Activated CD4-positive, alpha-beta T cell treated with anti-CD3 and anti-CD28 coated beads, Interleukin-10, Interleukin-2, amounts not matched to agents 100 ng/mL and 50 ng/mL, durations not matched to agents 16 hours and 8 hours (primary cell): ENCODE measurements at regions not wholly inside any gene's neighbourhood (a gene's known extent, or its start where the extent isn't known, plus 50 kb on each side); places are given as distances from the start of the nearest gene placed in this dataset.

Source experiments
- DNase-seq: peaks from one replicate; pipeline ENCODE4 v3.0.0-alpha.2; 2020

GRCh38 chr14:65329911-65330310 lies 82.6 kb upstream of the FUT8 start:
- DNase-seq = no peak

- no peak for DNase-seq
These were observed 82.1 kb upstream of the FUT8 start for GRCh38 chr14:65330416-65330815.

DNA sequence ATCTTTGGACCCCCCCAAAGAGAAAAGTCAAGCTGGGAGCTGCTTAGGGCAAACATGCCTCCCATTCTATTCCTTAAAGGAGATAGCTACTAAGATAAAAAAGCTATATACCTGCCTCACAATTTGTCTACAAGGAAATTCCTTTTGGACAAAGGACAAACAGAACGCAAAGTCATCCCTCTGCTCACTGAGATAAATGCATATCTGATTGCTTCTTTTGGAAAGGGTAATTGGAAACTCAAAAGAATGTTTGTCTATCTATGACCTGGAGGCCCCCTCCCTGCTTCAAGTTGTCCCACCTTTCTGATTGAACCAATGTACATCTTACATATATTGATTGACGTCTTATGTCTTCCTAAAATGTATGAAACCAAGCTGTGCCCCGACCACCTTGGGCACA lies 80.9 kb upstream of the FUT8 start:
- DNase-seq = no peak

- no peak for DNase-seq
These were observed 80.2 kb upstream of the FUT8 start for GRCh38 chr14:65332141-65332871.

- no peak for DNase-seq
These were observed 78.4 kb upstream of the FUT8 start for GRCh38 chr14:65333943-65334687.

DNA sequence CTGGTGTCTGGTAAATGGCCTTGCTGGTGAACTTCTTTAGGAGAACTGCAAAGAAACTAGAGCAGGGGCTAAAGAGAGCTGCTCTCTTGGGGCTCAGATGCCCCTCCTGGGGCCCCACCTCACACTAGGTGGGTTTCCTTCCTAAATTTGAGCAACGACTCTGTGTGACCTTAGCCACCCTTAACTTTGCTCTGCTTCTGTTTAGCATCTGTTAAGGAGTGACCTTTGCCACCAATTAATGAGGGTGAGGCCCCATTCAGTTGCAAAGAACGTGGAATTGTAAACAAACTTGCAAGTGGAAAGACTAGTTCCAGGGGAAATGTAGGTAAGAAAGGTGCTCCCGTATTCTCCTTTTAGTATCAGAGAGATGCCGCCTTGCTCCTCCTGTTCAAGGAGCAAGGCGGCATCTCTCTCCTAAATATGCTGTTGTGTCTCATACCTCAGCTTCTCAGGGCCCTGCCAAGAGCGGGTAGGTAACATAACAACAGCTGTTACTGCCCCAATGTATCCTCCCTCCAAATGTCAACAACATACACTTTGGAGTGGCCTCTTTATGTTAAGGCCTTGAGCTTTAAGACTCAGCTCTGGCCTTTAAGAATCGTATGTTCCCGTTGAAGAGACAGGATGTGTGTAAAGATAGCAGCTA lies 77.6 kb upstream of the FUT8 start:
- no peak for DNase-seq

GRCh38 chr14:65335411-65335947 lies 77.1 kb upstream of the FUT8 start:
- no peak for DNase-seq

- peak; percentile 95 for DNase-seq
These were observed 76.3 kb upstream of the FUT8 start for GRCh38 chr14:65336191-65336591.

GRCh38 chr14:65339866-65340265 lies 72.7 kb upstream of the FUT8 start:
- peak; percentile 43 for DNase-seq

DNA sequence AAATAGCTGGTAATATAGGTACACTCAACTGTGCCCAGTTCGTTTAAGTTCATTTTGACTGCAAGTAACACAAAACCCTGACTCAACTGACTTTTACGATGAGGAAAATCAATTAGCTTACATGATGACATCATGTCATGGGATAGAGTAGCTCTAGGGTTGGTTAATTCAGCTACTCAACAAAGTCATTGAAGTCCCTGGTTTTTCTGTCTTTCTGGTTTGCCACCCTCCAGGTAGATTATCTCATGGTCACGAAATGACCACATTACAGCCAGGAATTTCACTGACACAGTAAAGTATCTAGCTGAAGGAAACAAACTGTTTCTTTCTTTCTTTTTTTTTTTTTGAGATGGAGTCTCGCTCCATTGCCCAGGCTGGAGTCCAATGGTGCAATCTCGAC lies 68.5 kb upstream of the FUT8 start:
- no peak for DNase-seq

DNA sequence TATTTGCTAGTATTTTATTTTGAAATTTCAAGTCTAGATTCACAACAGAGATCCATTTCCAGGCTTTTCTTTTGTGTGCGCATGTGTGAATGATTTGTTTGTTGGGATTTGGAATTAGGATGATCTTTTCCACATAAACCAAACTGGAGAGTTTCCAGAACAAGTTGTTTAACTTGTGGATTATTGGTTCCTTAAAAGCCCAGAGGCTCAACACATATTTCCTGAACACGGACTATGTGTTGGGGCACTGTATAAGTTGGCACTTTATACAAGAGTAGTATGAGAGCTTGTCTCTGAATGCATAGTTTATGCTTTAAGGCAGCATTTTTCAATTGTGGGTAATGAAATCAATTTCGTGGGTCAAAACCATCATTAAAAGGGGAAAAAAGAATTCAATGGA lies 67.3 kb upstream of the FUT8 start:
- no peak for DNase-seq

- no peak for DNase-seq
These were observed 66.1 kb upstream of the FUT8 start for GRCh38 chr14:65346474-65346873.

GRCh38 chr14:65346895-65347294 lies 65.6 kb upstream of the FUT8 start:
- no peak for DNase-seq

DNA sequence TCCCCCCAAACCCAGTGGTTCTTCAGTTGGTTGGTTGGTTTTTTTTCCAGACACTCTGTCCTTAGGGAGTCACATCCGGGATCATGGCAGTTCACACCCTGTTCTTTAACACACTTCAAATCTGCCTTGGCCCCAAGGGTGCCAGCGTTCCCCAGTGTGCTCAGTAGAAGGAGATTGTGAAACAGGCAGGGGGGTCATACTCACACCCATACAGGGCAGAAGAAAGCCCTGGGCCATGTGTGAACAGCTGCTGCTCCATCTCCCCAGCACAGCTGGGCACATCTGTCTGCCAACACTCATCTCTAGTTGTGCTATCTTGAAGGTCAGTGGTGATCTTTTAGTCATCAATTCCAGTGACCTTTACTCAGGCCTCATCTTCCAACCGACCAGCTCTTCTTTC lies 64.4 kb upstream of the FUT8 start:
- DNase-seq = no peak

DNA sequence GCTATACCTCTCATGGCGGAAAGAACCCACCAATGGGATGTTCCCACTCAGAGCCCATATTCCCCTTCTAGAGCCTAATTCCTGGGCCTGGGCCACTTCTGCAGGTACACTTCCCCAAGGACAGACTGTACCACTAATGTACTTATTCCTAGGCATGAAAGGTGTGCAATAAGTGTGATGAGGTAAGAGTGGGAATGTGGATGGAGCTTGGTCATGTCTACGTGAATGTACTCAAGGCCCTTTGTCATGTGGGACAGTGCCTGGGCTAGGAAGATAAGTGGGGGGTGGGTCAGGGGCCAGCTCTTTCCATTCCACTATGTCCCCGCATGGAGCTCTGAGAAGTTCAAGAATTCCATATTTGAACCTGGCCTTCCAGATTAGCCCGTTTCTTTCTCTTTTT lies 63.4 kb upstream of the FUT8 start:
- no peak for DNase-seq

- DNase-seq = no peak
These were observed 60.9 kb upstream of the FUT8 start for GRCh38 chr14:65351493-65352194.

DNA sequence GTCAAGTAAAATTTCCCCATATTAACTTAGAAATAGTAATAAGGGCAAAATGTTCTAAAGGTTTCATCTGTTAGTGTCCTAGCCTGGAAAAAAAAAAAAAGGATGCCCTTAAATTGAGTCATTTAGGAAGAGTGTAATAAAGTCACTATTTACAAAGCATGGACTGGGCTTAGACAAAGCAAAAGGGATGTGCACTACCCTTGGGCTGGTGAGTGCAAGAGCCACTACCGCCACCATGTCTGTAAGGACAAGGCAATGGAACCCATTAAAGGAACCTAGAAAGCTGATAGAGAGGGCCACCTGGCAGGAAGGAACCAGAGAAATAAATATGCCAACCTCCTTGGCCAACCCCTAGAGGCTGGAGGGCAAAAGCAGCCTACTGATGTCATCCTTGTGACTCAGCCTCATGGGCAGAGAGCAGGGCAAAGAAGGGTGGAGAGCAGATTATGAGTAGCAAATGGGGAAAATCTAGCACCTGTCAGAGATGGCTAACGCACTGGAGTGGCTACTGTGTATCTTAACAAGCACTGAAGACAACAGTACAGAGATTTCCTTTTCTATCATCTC lies 59.5 kb upstream of the FUT8 start:
- DNase-seq = peak; percentile 68

DNA sequence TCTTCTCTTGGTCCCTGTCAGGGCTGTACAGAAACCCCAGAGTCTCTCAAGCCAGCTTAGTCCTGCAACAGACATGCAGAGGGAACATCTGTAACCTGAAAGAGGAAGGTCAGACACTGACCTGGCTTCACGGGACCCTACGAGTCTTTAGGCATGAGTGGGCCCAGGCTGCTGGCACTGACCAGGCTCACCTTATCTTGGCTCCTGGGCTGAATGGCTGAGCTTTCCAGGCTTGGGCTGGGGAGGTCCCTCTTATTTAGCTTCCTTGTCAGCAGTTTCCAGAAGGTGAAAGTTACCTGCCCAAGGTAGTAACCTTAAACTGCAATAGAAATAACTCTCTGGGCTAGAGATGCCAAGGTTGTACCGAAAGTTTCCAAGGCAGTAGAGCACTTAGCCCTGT lies 58.4 kb upstream of the FUT8 start:
- DNase-seq = no peak

- no peak for DNase-seq
These were observed 57.8 kb upstream of the FUT8 start for GRCh38 chr14:65354715-65355114.

DNA sequence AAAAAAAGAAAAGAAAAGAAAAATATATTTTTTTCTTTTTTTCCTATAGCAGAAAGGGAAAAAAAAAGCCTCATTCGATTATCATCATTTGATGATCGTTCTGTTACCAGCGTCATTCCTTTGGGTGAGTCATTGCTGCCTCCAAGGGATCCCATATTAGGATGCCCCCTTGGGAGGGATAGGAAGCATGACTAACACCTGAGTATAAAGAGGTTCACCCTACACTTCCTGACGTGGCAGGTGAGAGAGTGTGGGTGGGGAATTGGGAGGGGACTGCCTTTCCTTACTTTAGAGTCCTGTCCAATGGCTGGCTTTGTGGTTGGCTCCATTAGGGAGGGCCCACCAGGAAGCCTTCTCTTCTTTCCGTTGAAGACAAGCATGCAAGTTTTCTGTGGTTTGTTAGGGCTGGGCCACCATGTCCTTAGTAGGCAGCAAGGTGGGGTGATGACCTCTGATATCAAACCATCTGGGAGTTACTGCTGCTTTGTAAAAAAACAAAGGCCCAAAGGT lies 56.1 kb upstream of the FUT8 start:
- DNase-seq = peak; percentile 61

GRCh38 chr14:65357113-65357512 lies 55.4 kb upstream of the FUT8 start:
- DNase-seq = no peak

DNA sequence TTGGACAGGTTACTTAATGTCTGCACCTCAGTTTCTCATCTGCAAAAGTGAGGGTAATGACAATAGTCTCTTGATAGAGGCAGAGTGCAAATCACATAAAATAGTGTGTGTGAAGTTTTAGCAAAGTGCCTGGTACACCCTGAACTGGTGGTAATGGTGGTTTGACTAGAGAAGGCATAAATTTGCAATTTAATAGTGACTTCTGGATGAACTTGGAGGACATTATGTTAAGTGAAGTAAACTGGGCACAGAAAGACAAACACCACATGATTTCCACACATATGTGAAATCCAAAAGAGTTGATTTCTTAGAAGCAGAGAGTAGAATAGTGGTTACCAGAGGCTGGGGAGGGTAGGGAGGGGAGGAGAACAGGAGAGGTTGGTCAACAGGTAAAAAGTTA lies 54.8 kb upstream of the FUT8 start:
- DNase-seq = no peak

DNA sequence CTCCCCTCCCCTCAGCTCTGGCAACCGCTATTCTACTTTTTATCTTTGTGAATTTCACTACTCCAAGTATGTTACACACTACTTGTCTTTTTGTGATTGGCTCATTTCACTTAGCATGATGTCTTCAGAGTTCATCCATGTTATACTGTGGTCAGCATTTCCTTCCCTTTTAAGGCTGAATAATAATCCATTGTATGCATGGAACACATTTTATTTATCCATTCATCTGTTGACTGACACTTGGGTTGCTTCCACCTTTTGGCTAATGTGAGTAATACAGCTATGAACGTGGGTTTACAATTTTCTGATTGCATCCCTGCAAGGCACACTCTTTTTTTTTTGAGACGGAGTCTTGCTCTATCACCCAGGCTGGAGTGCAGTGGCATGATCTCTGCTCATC lies 53.0 kb upstream of the FUT8 start:
- DNase-seq = peak; percentile 34
